K562 (cell line): ENCODE measurements at regions not wholly inside any gene's neighbourhood (a gene's known extent, or its start where the extent isn't known, plus 50 kb on each side); places are given as distances from the start of the nearest gene placed in this dataset.

Experiments used
- ATF3 ChIP-seq, 2 experiments: fragments of 450-650 bp in 1 of 2; sonication (generic) in 1 of 2; formaldehyde crosslinking in 1 of 2; IDR thresholded peaks in 1 of 2; conservative IDR thresholded peaks in 1 of 2; 2 replicates each; pipeline versions ENCODE4 v1.6.1 to v1.8.1; 2016 to 2023; ENCODE audit warnings: mild to moderate bottlenecking in 2 of 2, moderate library complexity in 2 of 2, inconsistent platforms in 1 of 2, missing genetic modification reagents in 1 of 2
- BRCA1 ChIP-seq, 2 experiments: fragments of 450-650 bp in 1 of 2; sonication (generic) in 1 of 2; formaldehyde crosslinking in 1 of 2; IDR thresholded peaks; 2 replicates each; pipeline versions ENCODE4 v1.5.0 to v1.6.1; 2017 to 2020; ENCODE audit warnings: mild to moderate bottlenecking in 1 of 2, missing genetic modification reagents in 1 of 2
- DIDO1 ChIP-seq: fragments of 450-650 bp; IDR thresholded peaks from 2 replicates; pipeline ENCODE4 v1.6.1; 2016; ENCODE audit warnings: low read depth, missing biosample characterization, missing genetic modification characterization
- ETS1 ChIP-seq: conservative IDR thresholded peaks from 2 replicates; pipeline ENCODE4 v1.6.1; 2011; ENCODE audit warnings: low read depth, mild to moderate bottlenecking, low read length; ENCODE audit not compliant: control insufficient read depth
- KLF6 ChIP-seq: fragments of 250-450 bp; sonication (Bioruptor Pico); IDR thresholded peaks from 2 replicates; pipeline ENCODE4 v1.4.0; 2020; ENCODE audit warnings: mild to moderate bottlenecking, moderate library complexity, borderline replicate concordance
- REST ChIP-seq, 2 experiments: fragments of 450-650 bp; formaldehyde crosslinking in 1 of 2; IDR thresholded peaks; 2 replicates each; pipeline versions ENCODE4 v1.4.0 to v1.6.1; 2014 to 2020; ENCODE audit warnings: mild to moderate bottlenecking in 2 of 2, borderline replicate concordance in 1 of 2, low read depth in 1 of 2
- SLC30A9 ChIP-seq: fragments of 250-450 bp; sonication (Bioruptor Pico); IDR thresholded peaks from 2 replicates; pipeline ENCODE4 v1.8.0; 2022; ENCODE audit warnings: mild to moderate bottlenecking, moderate library complexity
- YY1 ChIP-seq, 3 experiments: IDR thresholded peaks; 2 replicates each; pipeline ENCODE4 v1.6.1; 2011; ENCODE audit warnings: low read length in 2 of 3, mild to moderate bottlenecking in 2 of 3, moderate library complexity in 2 of 3, borderline replicate concordance in 1 of 3, control low read depth in 1 of 3, low read depth in 1 of 3; ENCODE audit not compliant: insufficient read depth in 3 of 3, insufficient replicate concordance in 2 of 3, control insufficient read depth in 1 of 3, insufficient read length in 1 of 3; ENCODE audit errors: extremely low read depth in 1 of 3
- ZFP91 ChIP-seq: sonication (generic); formaldehyde crosslinking; IDR thresholded peaks from 2 replicates; pipeline ENCODE4 v1.8.0; 2022; ENCODE audit warnings: mild to moderate bottlenecking, missing genetic modification reagents

GRCh38 chr20:16930656-16931055 lies 182.5 kb downstream of the OTOR start (continued):
- TF ChIP-seq REST (IDR thresholded peaks at IDR 0.05; ENCODE audit: borderline replicate concordance) (no peak), REST (CRISPR knock-in tag; IDR thresholded peaks at IDR 0.05; ENCODE audit: low read depth) (no peak), DIDO1 (tag) (no peak), BRCA1 (IDR thresholded peaks at IDR 0.05) (no peak), BRCA1 (CRISPR knock-in tag; IDR thresholded peaks at IDR 0.05) (no peak), ATF3 (IDR thresholded peaks at IDR 0.05) (no peak), ATF3 (CRISPR knock-in tag; conservative IDR thresholded peaks at IDR 0.05) (no peak), YY1 (IDR thresholded peaks at IDR 0.05; ENCODE audit: borderline replicate concordance in 1 of 3, control insufficient read depth in 1 of 3, extremely low read depth in 1 of 3, insufficient read depth in 3 of 3, insufficient read length in 1 of 3, insufficient replicate concordance in 2 of 3, low read depth in 1 of 3, low read length in 2 of 3) (no peak), SLC30A9 (CRISPR knock-in tag) (no peak), KLF6 (CRISPR knock-in tag) (no peak), ETS1 (no peak), ZFP91 (CRISPR knock-in tag) (no peak)
- TF ChIP-seq, all 486 proteins: peak for 0
